Endodermal cell (in vitro differentiated cells): ENCODE measurements at regions not wholly inside any gene's neighbourhood (a gene's known extent, or its start where the extent isn't known, plus 50 kb on each side); places are given as distances from the start of the nearest gene placed in this dataset.

ENCODE experiments used
- DNase-seq: peaks from one replicate; pipeline ENCODE4 v3.0.0-alpha.2; 2017
- H3K27ac ChIP-seq: 2 replicates; pipeline ENCODE4 v1.5.1; 2013; ENCODE audit warnings: mild to moderate bottlenecking, low read depth, low read length, moderate library complexity
- H3K27me3 ChIP-seq: 2 replicates; pipeline ENCODE4 v1.6.1; 2013; ENCODE audit warnings: mild to moderate bottlenecking, low read length, moderate library complexity; ENCODE audit not compliant: insufficient read depth, control insufficient read depth, poor library complexity, severe bottlenecking
- H3K36me3 ChIP-seq: 2 replicates; pipeline ENCODE4 v1.7.0; 2013; ENCODE audit warnings: mild to moderate bottlenecking, low read length, moderate library complexity; ENCODE audit not compliant: control insufficient read depth, insufficient read depth
- H3K4me1 ChIP-seq: one replicate; pipeline ENCODE4 v1.7.0; 2013; ENCODE audit warnings: low read length; ENCODE audit not compliant: control insufficient read depth, insufficient read depth
- H3K4me3 ChIP-seq: 2 replicates; pipeline ENCODE4 v1.5.1; 2013; ENCODE audit warnings: mild to moderate bottlenecking, low read length, moderate library complexity
- H3K9ac ChIP-seq: 2 replicates; pipeline ENCODE4 v1.6.1; 2013; ENCODE audit warnings: mild to moderate bottlenecking, low read length, moderate library complexity; ENCODE audit not compliant: poor library complexity, severe bottlenecking; ENCODE audit errors: extremely low read depth
- H3K9me3 ChIP-seq: 2 replicates; pipeline ENCODE4 v1.6.1; 2013; ENCODE audit warnings: mild to moderate bottlenecking, low read length, moderate library complexity; ENCODE audit not compliant: control insufficient read depth
- H3K27ac Mint-ChIP-seq: 2 replicates; pipeline ENCODE4 v1.8.0; 2020; ENCODE audit warnings: mixed read lengths
- H3K27me3 Mint-ChIP-seq: 2 replicates; pipeline ENCODE4 v1.8.0; 2021; ENCODE audit warnings: mild to moderate bottlenecking, mixed read lengths; ENCODE audit not compliant: insufficient read depth
- H3K36me3 Mint-ChIP-seq: 2 replicates; pipeline ENCODE4 v1.8.0; 2020; ENCODE audit warnings: low read depth, mixed read lengths
- H3K4me1 Mint-ChIP-seq: 2 replicates; pipeline ENCODE4 v1.8.0; 2020; ENCODE audit warnings: mixed read lengths
- H3K4me3 Mint-ChIP-seq: 2 replicates; pipeline ENCODE4 v1.8.0; 2020; ENCODE audit warnings: mild to moderate bottlenecking, moderate library complexity, mixed read lengths
- H3K9me3 Mint-ChIP-seq: 2 replicates; pipeline ENCODE4 v1.8.0; 2020; ENCODE audit warnings: mild to moderate bottlenecking, mixed read lengths
- WGBS, 2 experiments: methylation state at CpG; one replicate each; pipeline versions ENCODE4 v1.1.5 to v1.1.7; 2013; ENCODE audit warnings: missing lambda C conversion rate in 2 of 2, mixed read lengths in 1 of 2; ENCODE audit not compliant: insufficient coverage in 1 of 2, insufficient read length in 1 of 2; 5-methylcytosine and 5-hydroxymethylcytosine counted together
- TF ChIP-seq, protein P1 (sequence below): fragments of 200-600 bp; sonication (generic); conservative IDR thresholded peaks from 2 replicates; pipeline ENCODE4 v1.5.0; 2021; ENCODE audit warnings: antibody characterized with exemption, mild to moderate bottlenecking

DNA sequence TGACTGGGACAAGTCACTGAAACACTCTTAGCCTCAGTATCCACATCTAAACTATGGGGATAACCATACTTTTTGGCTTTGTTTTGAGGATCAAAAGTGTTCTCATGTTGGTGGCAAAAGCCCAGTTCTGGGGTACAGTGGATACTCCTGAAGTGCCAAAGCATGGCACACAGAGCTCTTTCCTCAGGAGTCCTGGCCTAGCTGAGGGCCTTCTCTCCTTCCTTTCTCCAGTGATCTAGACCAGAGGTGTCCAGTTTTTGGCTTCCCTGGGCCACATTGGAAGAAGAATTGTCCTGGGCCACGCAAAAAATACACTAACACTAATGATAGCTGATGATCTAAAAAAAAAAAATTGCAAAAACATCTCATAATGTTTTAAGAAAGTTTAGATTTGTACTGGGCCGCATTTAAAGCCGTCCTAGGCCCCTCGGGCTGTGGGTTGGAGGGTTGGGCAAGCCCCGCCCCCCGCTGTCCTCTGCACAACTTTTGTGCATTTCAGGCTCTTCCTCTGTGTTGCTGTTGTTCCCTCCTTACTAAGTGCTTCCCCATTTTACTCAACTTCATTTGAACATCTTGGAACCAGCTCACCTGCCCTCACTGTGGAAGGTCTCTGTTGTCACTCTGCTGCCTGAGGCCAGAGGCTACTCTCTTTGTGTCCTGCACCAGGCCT, 337.0 kb downstream of the CYRIA start:
- Mint-ChIP-seq H3K27me3 (peaks cover 10% of the 10 kb centered on the region), H3K27ac (no peak overlapping the region), H3K4me1 (peaks cover 16% of the 10 kb centered on the region), H3K9me3 (no peaks in the 10 kb centered on the region), H3K4me3 (no peak overlapping the region), H3K36me3 (no peaks in the 10 kb centered on the region)
- H3K27ac ChIP-seq, result no peak overlapping the region
- no peaks in the 10 kb centered on the region for H3K9me3 ChIP-seq
- no peaks in the 10 kb centered on the region for H3K27me3 ChIP-seq
- WGBS, 2 experiments, result 90 to 99% methylated on average over 5 to 6 of the region's 6 CpGs
- no peak overlapping the region for H3K9ac ChIP-seq
- TF ChIP-seq, protein P1, sequence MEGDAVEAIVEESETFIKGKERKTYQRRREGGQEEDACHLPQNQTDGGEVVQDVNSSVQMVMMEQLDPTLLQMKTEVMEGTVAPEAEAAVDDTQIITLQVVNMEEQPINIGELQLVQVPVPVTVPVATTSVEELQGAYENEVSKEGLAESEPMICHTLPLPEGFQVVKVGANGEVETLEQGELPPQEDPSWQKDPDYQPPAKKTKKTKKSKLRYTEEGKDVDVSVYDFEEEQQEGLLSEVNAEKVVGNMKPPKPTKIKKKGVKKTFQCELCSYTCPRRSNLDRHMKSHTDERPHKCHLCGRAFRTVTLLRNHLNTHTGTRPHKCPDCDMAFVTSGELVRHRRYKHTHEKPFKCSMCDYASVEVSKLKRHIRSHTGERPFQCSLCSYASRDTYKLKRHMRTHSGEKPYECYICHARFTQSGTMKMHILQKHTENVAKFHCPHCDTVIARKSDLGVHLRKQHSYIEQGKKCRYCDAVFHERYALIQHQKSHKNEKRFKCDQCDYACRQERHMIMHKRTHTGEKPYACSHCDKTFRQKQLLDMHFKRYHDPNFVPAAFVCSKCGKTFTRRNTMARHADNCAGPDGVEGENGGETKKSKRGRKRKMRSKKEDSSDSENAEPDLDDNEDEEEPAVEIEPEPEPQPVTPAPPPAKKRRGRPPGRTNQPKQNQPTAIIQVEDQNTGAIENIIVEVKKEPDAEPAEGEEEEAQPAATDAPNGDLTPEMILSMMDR, result no peak
- H3K36me3 ChIP-seq, result no peaks in the 10 kb centered on the region
- no peak for DNase-seq
- no peak overlapping the region for H3K4me3 ChIP-seq
- H3K4me1 ChIP-seq, result no peaks in the 10 kb centered on the region

DNA sequence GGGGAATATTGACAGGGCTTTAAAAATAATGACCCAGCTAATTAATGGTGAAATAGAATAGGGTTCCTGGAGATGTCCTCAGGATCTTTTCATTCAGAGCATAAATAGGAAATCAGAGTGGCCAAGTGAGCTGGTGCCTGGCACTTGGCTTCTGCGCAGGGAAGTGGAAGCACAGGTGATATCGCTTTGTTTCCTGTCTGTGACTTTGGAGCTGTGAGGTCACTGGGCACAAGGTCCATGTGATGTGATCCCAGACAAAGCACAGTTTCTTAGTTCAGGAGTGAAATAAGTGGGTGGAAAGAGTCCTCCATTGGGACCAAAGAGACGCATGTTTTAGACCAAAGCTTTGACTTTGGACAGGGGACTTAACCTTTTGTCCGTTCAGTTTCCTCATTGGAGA, 338.3 kb downstream of the CYRIA start:
- no peak overlapping the region for H3K27ac Mint-ChIP-seq
- H3K36me3 Mint-ChIP-seq, result no peaks in the 10 kb centered on the region
- no peak for DNase-seq
- no peak overlapping the region for H3K4me3 Mint-ChIP-seq
- Histone ChIP-seq H3K4me1 (no peaks in the 10 kb centered on the region), H3K27me3 (no peaks in the 10 kb centered on the region), H3K36me3 (no peaks in the 10 kb centered on the region), H3K9me3 (no peaks in the 10 kb centered on the region), H3K4me3 (no peak overlapping the region), H3K27ac (no peak overlapping the region), H3K9ac (no peak overlapping the region)
- H3K4me1 Mint-ChIP-seq, result peaks cover 16% of the 10 kb centered on the region
- 96 to 100% methylated on average over 3 to 4 of the region's 4 CpGs for WGBS, 2 experiments
- TF ChIP-seq, protein P1, result no peak
- no peaks in the 10 kb centered on the region for H3K9me3 Mint-ChIP-seq
- H3K27me3 Mint-ChIP-seq, result peaks cover 4% of the 10 kb centered on the region

DNA sequence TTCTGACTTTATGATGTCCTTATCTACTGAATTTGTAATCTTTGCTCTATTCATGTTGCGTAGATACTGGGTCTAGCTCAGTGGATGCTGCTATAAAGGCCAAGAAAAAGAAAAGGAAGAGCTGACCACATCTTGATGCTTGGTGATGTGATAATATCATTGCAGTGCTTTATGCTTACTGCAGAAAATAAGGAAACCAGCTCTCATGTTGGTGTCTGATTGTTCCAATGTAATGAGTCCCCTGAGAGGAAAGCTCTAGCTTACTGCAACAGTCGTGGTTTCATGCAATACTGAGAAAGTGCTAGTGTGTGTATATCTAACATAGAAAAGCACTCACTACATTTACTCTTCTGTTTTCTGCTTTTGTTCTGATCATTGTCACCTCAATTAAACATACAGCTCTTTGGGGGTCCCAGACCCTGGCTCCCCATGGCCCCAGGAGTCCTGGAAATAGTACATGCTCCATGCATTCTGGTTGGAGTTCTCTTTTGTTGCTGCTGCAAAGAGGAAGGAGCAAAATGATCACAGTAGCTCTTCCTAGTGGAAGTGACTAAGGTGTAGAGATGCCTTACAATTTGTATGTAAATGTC, 338.8 kb downstream of the CYRIA start:
- peaks cover 16% of the 10 kb centered on the region for H3K4me1 Mint-ChIP-seq
- H3K9ac ChIP-seq, result no peak overlapping the region

More for the DNA sequence above, 338.8 kb downstream of the CYRIA start:
- Histone ChIP-seq H3K9me3 (no peaks in the 10 kb centered on the region), H3K27me3 (no peaks in the 10 kb centered on the region), H3K27ac (no peak overlapping the region), H3K4me3 (no peak overlapping the region), H3K4me1 (no peaks in the 10 kb centered on the region), H3K36me3 (no peaks in the 10 kb centered on the region)
- TF ChIP-seq, protein P1, result no peak
- H3K27ac Mint-ChIP-seq, result no peak overlapping the region
- no peak overlapping the region for H3K4me3 Mint-ChIP-seq
- whole genome bisulfite sequencing, 2 experiments, result 96% methylated on average over 1 of the region's 2 CpGs; no CpG with 5 or more reads in 1 of the 2 experiments
- no peaks in the 10 kb centered on the region for H3K36me3 Mint-ChIP-seq
- H3K9me3 Mint-ChIP-seq, result no peaks in the 10 kb centered on the region
- H3K27me3 Mint-ChIP-seq, result peaks cover 4% of the 10 kb centered on the region
- DNase-seq, result no peak
